ENCODE measurements at regions not wholly inside any gene's neighbourhood (a gene's known extent, or its start where the extent isn't known, plus 50 kb on each side); places are given as distances from the start of the nearest gene placed in this dataset.
"Not testable (repeated sequence)": the region's sequence is repeated elsewhere in the genome, so short reads cannot be mapped to it uniquely, and the experiment has no call there.

GRCh38 chr17:22267019-22267418 lies 574.7 kb downstream of the KCNJ18 start:
- H3K9me3 ChIP-seq (replicated peaks): no peaks in the 10 kb centered on the region
- no peaks in the 10 kb centered on the region for H3K4me1 ChIP-seq
- no peak for TF ChIP-seq CTCF (IDR thresholded peaks at IDR 0.05; ENCODE audit: borderline replicate concordance)
- no peak overlapping the region for H3K4me3 ChIP-seq
- no peaks in the 10 kb centered on the region for H3K27me3 ChIP-seq (ENCODE audit: low read depth)
- no peak for DNase-seq
- H3K36me3 ChIP-seq: no peaks in the 10 kb centered on the region
- intact Hi-C loops (cut with micrococcal nuclease): no loop called here
- no peak overlapping the region for H3K27ac ChIP-seq (replicated peaks)

- no peak for DNase-seq
- no peak for TF ChIP-seq CTCF (IDR thresholded peaks at IDR 0.05; ENCODE audit: borderline replicate concordance)
- H3K9me3 ChIP-seq (replicated peaks): no peaks in the 10 kb centered on the region
These were observed 576.0 kb downstream of the KCNJ18 start for GRCh38 chr17:22268214-22268911.

GRCh38 chr17:22268912-22269220 lies 576.5 kb downstream of the KCNJ18 start:
- H3K4me1 ChIP-seq: no peaks in the 10 kb centered on the region
- H3K4me3 ChIP-seq: no peak overlapping the region
- no peak for TF ChIP-seq CTCF (IDR thresholded peaks at IDR 0.05; ENCODE audit: borderline replicate concordance)
- no peaks in the 10 kb centered on the region for H3K36me3 ChIP-seq
- no peaks in the 10 kb centered on the region for H3K9me3 ChIP-seq (replicated peaks)
- H3K27me3 ChIP-seq (ENCODE audit: low read depth): no peaks in the 10 kb centered on the region
- intact Hi-C loops (cut with micrococcal nuclease): no loop called here
- no peak overlapping the region for H3K27ac ChIP-seq (replicated peaks)
- DNase-seq: no peak

More at GRCh38 chr17:22268214-22268911, 576.0 kb downstream of the KCNJ18 start:
- no peaks in the 10 kb centered on the region for H3K4me1 ChIP-seq
- H3K27me3 ChIP-seq (ENCODE audit: low read depth): no peaks in the 10 kb centered on the region
- intact Hi-C loops (cut with micrococcal nuclease): no loop called here
- H3K4me3 ChIP-seq: no peak overlapping the region
- no peaks in the 10 kb centered on the region for H3K36me3 ChIP-seq
- H3K27ac ChIP-seq (replicated peaks): no peak overlapping the region

DNA sequence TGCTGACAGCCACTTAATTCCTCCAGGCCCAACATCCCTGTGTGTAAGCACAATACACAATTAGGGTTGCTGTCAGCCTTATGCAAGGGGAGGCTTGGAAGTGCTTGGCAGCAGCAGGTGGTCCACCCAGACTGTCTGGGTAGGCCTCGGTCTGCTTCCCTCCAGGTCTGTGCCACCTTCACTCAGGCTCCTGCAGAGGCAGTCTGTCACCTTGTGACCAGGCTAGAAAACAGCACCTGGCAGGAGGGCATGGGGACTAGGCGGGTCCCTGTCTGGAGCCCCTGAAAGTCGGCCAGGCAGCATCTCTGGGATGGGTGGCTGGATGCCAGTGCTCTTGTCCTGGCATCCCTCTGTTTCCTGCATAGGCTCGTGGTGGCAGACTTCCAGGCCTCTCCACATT lies 578.1 kb downstream of the KCNJ18 start:
- intact Hi-C loops (cut with micrococcal nuclease): no loop called here
- no peak for DNase-seq
- no peak for TF ChIP-seq CTCF (IDR thresholded peaks at IDR 0.05; ENCODE audit: borderline replicate concordance)
- no peaks in the 10 kb centered on the region for H3K4me1 ChIP-seq
- H3K27me3 ChIP-seq (ENCODE audit: low read depth): no peaks in the 10 kb centered on the region
- no peak overlapping the region for H3K4me3 ChIP-seq
- H3K36me3 ChIP-seq: no peaks in the 10 kb centered on the region
- no peak overlapping the region for H3K27ac ChIP-seq (replicated peaks)
- no peaks in the 10 kb centered on the region for H3K9me3 ChIP-seq (replicated peaks)

GRCh38 chr17:22270809-22271208 lies 578.5 kb downstream of the KCNJ18 start:
- H3K27ac ChIP-seq (replicated peaks); H3K9me3 ChIP-seq (replicated peaks); intact Hi-C loops (cut with micrococcal nuclease); H3K4me1 ChIP-seq; DNase-seq; H3K27me3 ChIP-seq (ENCODE audit: low read depth); H3K36me3 ChIP-seq; H3K4me3 ChIP-seq: not testable (repeated sequence)

DNA sequence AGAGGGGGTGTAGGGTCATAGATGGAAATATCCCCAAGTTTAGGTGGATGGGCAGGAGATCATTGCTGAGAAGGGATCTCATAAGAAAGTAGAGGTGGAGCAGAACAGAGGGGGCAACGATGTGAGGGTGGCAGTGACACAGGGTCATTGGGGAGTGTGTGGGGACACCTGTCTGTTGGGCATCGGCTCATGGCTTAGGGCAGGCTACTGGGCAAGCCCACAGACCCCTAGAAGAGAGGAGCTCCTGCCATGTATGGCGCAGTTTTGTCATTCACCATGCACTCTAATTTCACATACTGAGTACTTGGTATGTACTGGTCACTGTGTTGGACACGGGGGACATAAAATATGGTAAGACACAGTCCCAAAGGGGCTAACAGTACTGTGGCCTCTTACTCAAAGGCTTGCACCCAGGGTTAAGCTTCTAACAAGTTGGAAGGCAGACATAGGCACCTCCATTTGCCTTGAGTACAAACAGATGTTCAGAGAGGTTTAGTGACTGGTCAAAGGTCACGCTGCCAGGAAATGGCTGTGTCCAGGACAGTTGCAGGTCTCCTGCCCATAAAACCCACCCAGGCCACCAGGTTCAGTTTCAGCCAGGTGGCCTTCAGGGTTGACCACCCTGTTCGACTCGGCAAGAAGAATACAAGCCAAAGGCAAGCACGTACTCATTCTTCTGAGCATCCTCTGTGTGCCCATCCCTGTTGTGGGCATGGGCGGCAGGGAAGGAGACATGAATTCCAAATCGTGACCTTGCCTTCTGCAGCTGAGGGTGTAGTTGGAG lies 580.2 kb downstream of the KCNJ18 start:
- DNase-seq: no peak
- no peaks in the 10 kb centered on the region for H3K9me3 ChIP-seq (replicated peaks)
- H3K27me3 ChIP-seq (ENCODE audit: low read depth): peaks cover 3% of the 10 kb centered on the region
- intact Hi-C loops (cut with micrococcal nuclease): no loop called here
- H3K4me3 ChIP-seq: no peak overlapping the region
- no peaks in the 10 kb centered on the region for H3K36me3 ChIP-seq
- TF ChIP-seq CTCF (IDR thresholded peaks at IDR 0.05; ENCODE audit: borderline replicate concordance): no peak
- H3K27ac ChIP-seq (replicated peaks): no peak overlapping the region
- H3K4me1 ChIP-seq: no peaks in the 10 kb centered on the region
